ENCODE measurements at regions not wholly inside any gene's neighbourhood (a gene's known extent, or its start where the extent isn't known, plus 50 kb on each side); places are given as distances from the start of the nearest gene placed in this dataset.
A peak's percentile ranks its signal among the peaks of the same experiment; 100 is the strongest.

DNA sequence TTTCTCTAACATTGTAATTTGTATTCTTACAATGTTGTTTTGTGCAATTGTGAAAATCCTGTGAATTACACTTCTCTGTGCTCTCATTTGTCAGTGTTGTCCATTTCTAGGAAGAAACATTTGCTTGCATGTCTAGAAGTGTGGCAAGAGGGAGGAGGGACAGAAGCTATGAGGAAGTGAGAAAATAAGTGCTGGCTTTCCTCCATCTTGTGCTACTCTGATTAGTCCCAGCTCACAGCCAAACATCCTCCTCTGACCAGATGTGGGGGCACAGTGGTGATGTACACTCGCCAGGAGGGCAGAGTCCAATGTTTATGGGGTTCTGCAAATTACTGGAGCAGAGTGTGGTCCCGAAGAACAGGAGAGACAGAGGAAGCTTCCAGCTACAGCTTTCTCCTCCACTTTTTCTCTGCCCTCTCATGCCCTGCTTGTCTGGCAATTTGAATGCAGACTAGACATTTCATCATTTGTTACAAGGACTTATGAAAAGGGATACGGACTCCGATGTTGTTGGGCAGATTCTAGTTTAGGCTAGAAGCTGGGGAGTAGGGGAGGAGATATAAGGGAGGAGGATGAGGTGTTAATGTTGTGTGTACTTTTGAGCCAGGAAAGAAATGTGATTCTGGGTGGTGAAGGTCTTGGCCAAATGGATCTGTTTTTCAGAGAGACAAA is 131.0 kb upstream of the C1GALT1 start:
- no peak for DNase-seq (ENCODE audit: low spot score)

GRCh38 chr7:7054252-7054830 is 128.0 kb upstream of the C1GALT1 start:
- DNase-seq (ENCODE audit: low spot score), result peak; percentile 57

GRCh38 chr7:7060828-7061599 is 121.3 kb upstream of the C1GALT1 start:
- no peak for DNase-seq (ENCODE audit: low spot score)

GRCh38 chr7:7077945-7078344 is 104.4 kb upstream of the C1GALT1 start:
- DNase-seq (ENCODE audit: low spot score), result no peak

- DNase-seq (ENCODE audit: low spot score), result no peak
These were observed 101.5 kb upstream of the C1GALT1 start for GRCh38 chr7:7080802-7081201.

DNA sequence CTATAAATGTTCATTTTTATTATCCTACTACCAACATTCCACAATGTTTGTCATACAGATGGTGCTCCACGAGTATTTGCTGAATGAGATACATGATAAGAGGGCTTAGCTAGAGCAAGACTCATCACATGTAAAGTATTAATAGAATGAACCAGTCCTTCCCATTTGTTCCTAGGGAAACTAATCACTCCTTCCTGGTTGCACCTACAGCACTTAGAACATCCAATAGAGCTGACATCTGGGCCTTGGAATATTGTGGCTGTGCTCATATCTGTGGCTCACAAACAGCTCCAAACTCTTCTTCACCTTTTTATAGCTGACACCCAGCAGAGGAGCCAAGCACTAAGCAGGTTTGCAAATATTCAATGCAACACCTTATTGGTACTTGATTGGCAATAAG is 91.9 kb upstream of the C1GALT1 start:
- DNase-seq (ENCODE audit: low spot score), result no peak

DNA sequence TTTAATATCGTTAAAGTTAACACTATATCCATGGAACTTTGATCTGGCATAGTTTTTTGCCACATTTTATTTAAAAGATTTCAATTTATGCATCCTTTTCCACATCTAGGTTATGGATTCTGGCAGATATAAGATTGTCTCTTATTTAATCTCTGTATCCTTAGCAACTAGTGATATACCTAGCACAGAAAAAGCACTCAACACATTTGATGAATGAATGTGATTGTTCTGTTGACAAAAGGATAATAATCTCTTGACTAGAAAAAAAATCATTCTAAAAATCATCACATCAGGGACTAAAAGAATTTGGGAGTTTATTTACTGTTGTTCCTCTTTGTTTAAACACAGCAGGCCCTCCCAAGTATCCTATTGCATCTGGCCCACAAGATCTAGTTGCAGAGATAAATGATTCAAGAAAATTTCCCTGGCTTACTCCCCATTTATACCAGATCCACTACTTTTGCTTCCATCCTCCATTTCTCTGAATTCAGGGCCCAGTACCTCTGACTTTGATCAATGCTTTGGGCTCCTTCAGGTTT is 84.0 kb upstream of the C1GALT1 start:
- DNase-seq (ENCODE audit: low spot score), result no peak

DNA sequence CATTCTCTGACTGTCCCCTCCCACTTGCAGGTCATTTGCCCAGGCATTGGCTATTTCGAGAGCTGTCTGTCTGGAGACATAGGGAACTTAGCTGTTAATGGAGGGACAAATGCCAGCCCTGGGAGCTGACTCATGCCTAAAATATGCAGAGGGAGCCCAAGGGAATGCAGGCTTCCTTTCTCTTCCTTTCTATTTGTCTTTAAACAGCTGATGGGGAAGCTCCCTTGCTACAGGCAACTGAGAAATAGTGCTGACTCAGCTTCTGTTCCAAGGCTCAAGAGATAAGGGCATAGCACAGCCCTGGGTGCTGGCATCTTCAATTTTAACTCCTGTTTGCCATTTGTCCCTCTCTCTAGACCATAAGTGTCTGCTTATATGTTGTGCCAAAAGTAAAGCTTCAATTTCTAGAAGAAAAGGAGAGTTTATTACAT is 82.7 kb upstream of the C1GALT1 start:
- DNase-seq (ENCODE audit: low spot score), result peak; percentile 100

DNA sequence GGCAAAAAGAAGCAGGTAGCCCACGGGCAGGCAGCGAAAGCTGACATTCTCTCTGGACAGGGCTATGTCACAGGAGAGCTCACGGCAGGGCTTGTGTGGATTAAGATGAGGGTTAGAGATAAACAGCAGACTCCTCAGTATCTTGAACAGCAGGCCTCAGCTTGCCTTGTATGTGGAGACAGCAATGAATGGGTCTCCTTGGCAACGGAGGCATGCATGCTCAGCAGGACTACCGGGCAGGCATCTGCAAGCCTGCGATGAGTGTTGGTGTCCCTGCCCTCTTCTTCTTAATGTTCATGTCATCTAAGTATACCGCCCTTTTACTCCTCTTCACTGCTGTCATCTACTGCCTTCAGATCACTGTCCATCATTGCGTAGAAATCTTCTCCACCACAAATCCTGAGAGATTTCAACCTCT is 81.9 kb upstream of the C1GALT1 start:
- DNase-seq (ENCODE audit: low spot score), result no peak

- DNase-seq (ENCODE audit: low spot score), result no peak
These were observed 79.4 kb upstream of the C1GALT1 start for GRCh38 chr7:7102906-7103305.

DNA sequence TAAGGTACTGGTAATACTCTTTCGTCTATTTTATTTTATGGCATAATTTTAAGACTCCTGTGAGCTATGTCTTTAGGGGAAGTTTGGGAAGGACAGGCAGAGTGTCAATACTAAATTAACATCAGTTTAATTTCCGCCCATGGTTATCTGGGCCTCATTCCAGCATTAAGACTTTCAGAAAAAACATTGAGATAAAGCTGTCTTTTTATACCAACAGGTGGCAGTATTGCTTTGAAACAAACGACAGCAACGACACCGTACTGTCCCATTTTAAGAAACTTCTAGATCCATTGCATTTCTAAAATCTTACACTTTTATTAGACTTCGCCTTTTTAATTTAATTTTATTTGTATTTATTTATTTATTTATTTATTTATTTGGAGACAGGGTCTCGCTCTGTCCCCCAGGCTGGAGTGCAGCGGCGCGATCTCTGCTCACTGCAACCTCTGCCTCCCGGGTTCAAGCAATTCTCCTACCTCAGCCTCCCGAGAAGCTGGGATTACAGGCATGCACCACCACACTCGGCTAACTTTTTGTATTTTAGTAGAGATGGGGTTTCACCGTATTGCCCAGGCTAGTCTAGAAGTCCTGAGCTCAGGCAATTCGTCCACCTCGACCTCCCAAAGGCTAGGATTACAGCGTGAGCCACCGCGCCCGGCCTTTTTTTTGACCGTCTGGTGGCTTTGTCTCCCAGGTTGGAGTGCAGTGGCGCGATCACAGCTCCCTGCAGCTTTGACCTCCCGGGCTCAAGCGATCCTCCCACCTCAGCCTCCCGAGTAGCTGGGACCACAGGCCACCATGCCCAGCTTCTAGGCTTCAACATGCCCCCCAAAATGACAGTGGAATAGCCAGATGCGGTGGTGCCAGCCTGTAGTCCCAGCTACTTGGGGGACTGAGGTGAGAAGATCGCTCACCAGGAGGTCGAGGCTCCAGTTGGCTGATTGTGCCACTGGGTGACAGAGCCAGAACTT is 78.7 kb upstream of the C1GALT1 start:
- peak; percentile 88 for DNase-seq (ENCODE audit: low spot score)

GRCh38 chr7:7104314-7104698 is 78.0 kb upstream of the C1GALT1 start:
- no peak for DNase-seq (ENCODE audit: low spot score)

DNA sequence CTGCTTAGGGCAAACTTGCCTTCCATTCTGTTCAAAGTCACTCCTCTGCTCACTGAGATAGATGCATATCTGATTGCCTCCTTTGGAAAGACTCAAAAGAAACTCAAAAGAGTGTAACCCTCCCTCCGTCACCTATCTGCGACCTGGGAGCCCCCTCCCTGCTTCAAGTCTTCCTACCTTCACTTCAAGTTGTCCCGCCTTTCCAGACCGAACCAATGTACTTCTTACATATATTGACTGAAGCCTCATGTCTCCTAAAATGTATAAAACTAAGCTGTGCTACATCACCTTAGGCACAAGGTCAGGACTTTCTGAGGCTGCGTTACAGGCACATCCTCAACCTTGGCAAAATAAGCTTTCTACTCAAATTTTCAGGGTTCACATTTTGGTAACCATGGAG is 77.4 kb upstream of the C1GALT1 start:
- no peak for DNase-seq (ENCODE audit: low spot score)

DNA sequence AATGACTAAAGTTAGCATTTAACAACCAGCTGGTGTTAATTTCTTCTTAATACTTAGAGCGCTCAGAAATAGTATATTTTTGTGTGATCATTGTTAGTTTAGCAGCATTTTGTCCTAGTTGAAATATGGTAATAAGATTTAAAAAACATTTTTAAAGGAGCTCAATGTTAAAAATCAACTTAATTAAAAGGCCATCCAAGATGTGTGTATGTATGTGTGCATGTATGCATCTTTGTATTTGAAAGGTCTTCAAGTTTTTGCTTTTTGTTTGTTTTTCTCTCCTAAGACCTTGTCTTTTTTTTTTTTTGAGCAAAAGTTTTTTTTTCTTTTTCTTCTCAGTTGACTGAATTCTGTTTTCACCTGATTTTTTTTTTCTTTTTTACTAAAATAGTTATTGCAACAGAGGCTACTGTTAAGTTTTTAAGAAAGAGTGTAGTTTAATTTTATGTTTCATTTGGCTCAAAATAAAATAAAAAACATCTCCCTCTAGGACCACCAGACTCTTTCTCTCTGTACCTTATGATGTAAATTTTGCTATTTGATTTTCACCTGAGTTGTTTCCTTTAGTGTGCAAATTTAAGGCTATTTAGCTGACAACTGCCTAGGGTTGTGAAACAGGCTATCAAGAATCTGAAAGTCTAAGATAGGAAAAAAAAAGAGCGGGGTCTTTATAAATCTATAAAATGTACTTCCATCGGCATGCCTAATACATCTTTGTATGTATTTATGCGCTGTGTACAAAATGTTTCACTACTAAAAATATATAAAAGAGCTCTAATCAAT is 76.4 kb upstream of the C1GALT1 start:
- no peak for DNase-seq (ENCODE audit: low spot score)

DNA sequence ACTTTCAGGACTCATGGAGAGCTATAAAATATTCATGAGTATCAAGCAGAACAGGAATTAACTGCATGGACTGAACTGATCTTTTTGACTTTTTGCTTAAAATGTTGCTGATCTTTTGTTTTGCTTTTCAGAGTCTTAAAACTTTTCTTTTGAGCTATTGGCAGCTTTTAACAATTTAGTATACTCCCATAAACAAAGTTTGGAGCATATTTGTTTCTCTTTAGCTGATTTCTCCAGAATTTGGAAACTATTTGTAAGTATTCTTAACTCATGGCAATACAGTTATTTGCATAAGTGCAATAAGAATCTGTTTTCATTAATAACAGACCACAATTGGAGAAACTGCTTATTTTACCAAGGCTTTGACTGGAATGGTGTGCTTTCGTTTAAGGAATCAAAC is 73.4 kb upstream of the C1GALT1 start:
- DNase-seq (ENCODE audit: low spot score), result no peak

GRCh38 chr7:7109934-7110333 is 72.4 kb upstream of the C1GALT1 start:
- no peak for DNase-seq (ENCODE audit: low spot score)

DNA sequence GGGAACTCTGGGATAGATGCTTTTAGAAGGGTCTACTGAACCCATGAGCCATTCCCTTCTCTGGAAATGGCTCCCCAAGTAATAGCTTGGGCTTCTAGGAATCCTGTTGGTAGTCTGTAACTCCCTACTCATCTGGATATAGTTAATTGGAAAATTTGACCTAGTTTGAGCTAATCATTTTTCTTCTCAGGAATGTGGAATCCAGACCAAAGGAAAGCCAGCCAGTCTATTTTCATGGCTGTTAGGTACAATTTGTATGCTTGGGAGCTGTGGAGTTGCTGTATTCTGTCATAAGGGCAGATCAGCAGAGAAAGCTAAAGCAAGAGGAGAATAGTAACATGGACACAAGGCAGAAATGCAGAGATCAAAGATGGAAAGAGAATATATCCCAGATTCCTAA is 71.6 kb upstream of the C1GALT1 start:
- DNase-seq (ENCODE audit: low spot score), result no peak

GRCh38 chr7:7112868-7113267 is 69.5 kb upstream of the C1GALT1 start:
- DNase-seq (ENCODE audit: low spot score), result no peak

DNA sequence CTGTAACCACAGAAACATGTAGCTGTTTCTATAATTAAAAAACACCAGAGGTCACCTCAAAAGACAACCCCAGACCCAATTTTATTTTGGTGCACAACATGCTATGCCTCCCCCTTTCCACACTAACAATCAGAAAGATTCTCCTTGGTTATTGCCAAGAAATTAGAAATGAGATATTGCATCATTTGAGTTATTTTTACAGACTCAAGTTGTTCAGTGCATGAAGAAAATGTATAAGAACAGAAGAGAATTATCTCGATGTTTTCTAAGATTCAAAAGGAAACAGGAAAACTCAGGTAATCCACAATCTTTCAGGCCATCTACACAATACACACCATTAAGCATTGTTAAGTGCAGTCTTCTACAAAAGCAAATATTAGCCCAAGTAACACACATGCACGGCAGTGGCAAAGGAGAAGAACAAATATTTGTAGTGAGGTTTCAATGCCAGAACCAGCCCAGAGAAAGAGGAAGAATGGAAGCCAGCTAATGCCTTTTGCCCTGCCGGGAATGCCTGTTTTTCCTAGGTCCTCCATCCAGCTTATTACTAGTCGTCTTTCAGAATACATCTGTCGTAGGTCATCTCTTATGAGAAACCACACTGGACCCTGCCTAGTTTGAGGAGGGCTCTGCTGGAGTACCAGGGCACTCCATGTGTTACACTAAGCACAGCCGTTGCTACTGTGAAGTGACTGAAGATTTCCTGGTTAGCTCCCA is 67.6 kb upstream of the C1GALT1 start:
- no peak for DNase-seq (ENCODE audit: low spot score)

DNA sequence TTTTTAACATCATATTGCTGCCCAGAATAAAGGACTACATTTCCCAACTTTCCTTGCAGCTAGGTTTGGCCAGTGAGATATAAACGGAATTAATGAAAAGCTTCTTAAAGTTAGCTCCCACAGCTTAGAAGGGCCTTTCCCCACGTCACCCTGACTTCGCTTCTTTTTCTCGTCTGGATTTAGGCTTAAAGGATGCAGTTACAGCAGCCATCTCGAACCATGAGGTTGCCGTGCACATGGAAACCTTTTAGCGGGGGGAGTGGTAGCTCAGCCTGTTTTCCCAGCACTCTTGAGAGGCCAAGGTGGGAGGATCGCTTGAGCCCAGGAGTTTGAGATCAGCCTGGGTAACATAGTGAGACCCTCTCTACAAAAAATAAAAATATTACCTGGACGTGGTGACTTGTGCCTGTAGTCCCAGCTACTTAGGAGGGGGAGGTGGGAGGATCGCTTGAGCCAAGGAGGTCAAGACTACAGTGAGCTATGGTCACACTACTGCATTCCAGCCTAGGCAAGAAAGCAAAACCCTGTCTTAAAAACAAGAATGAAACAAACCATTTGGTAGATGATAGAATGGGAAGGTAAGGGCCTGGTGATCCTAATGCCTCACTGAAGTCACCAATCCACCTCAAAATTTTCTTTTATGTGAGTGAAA is 64.3 kb upstream of the C1GALT1 start:
- no peak for DNase-seq (ENCODE audit: low spot score)

Data from H4 (cell line).